ENCODE measurements at regions not wholly inside any gene's neighbourhood (a gene's known extent, or its start where the extent isn't known, plus 50 kb on each side); places are given as distances from the start of the nearest gene placed in this dataset.

DNA sequence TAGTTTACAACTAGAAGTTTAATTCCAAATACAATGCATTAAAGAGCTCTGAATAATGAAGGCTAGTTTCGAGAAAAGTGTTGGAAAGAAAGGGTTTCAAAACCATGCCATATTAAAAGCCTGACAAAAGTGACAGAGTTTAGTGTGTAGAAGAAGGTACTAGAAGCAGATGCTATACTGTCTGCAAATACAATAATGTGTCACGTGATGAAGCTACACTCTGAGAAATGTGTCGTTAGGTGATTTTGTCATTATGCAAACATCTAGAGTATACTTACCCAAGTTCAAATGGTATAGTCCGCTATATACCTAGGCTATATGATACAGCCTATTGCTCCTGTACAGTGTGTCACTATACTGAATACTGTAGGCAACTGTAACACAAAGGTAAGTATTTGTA lies 494.1 kb downstream of the TLE1 start:
- Mint-ChIP-seq H3K36me3 (ENCODE audit: insufficient read depth in 1 of 3, low read depth in 3 of 3) (peaks cover 0 to 7% (median 0%) of the 10 kb centered on the region in 3 experiments; a peak in 2 of 7 replicates), H3K4me3 (no peak overlapping the region), H3K27ac (no peak overlapping the region), H3K27me3 (ENCODE audit: low read depth) (no peaks in the 10 kb centered on the region), H3K4me1 (no peaks in the 10 kb centered on the region), H3K9me3 (peaks cover 7% of the 10 kb centered on the region in 2 experiments; a peak in 4 of 5 replicates)
- Histone ChIP-seq H3K27me3 (ENCODE audit: insufficient read depth, low read length) (no peaks in the 10 kb centered on the region), H4K5ac (ENCODE audit: insufficient read length, low read depth, low read length) (no peak overlapping the region), H2BK20ac (ENCODE audit: low read depth, low read length, poor library complexity, severe bottlenecking) (no peak overlapping the region), H2AK5ac (ENCODE audit: insufficient read length, low read length) (no peak overlapping the region), H3K23me2 (ENCODE audit: insufficient read length, low read depth, low read length, poor library complexity, severe bottlenecking) (no peaks in the 10 kb centered on the region), H3K27ac (ENCODE audit: insufficient read length, low read depth, low read length) (no peak overlapping the region), H3K79me1 (ENCODE audit: insufficient read depth, low read depth, low read length, poor library complexity, severe bottlenecking) (no peaks in the 10 kb centered on the region), H3K4ac (ENCODE audit: low read depth, low read length) (no peak overlapping the region), H2BK5ac (ENCODE audit: insufficient read length, low read length) (no peak overlapping the region), H3K14ac (ENCODE audit: insufficient read depth, low read length) (no peak overlapping the region), H3K56ac (ENCODE audit: insufficient read length, low read depth, low read length) (no peak overlapping the region), H3K9ac (ENCODE audit: extremely low read depth, insufficient read length, low read length) (no peak overlapping the region), H3K9me3 (ENCODE audit: control insufficient read depth, low read depth, low read length) (no peaks in the 10 kb centered on the region), H4K8ac (replicated peaks; ENCODE audit: insufficient read length, low read depth, low read length) (no peak overlapping the region), H2BK12ac (ENCODE audit: insufficient read length, low read depth, low read length) (no peak overlapping the region), H4K20me1 (ENCODE audit: control insufficient read depth, insufficient read depth, insufficient read length) (no peaks in the 10 kb centered on the region), H3K18ac (ENCODE audit: insufficient read length, low read depth, low read length) (no peak overlapping the region), H3K23ac (ENCODE audit: insufficient read length, low read depth, low read length) (no peak overlapping the region), H3K4me2 (ENCODE audit: insufficient read depth, insufficient read length, low read length) (no peak overlapping the region), H2BK15ac (ENCODE audit: low read depth, low read length) (no peak overlapping the region), H2BK120ac (ENCODE audit: low read depth, low read length, poor library complexity, severe bottlenecking) (no peak overlapping the region), H4K91ac (ENCODE audit: insufficient read length, low read depth, low read length) (no peak overlapping the region), H3T11ph (ENCODE audit: low read length) (no peak overlapping the region), H3K79me2 (ENCODE audit: insufficient read depth, low read length) (no peaks in the 10 kb centered on the region), H2AFZ (ENCODE audit: low read length) (no peak overlapping the region), H3K4me1 (ENCODE audit: insufficient read depth, low read length) (no peaks in the 10 kb centered on the region)
- WGBS (ENCODE audit: extremely low coverage, insufficient read length, low lambda C conversion rate), result no CpG with 5 or more reads among the region's 4 CpGs
- TF ChIP-seq, protein P1, sequence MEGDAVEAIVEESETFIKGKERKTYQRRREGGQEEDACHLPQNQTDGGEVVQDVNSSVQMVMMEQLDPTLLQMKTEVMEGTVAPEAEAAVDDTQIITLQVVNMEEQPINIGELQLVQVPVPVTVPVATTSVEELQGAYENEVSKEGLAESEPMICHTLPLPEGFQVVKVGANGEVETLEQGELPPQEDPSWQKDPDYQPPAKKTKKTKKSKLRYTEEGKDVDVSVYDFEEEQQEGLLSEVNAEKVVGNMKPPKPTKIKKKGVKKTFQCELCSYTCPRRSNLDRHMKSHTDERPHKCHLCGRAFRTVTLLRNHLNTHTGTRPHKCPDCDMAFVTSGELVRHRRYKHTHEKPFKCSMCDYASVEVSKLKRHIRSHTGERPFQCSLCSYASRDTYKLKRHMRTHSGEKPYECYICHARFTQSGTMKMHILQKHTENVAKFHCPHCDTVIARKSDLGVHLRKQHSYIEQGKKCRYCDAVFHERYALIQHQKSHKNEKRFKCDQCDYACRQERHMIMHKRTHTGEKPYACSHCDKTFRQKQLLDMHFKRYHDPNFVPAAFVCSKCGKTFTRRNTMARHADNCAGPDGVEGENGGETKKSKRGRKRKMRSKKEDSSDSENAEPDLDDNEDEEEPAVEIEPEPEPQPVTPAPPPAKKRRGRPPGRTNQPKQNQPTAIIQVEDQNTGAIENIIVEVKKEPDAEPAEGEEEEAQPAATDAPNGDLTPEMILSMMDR (conservative IDR thresholded peaks at IDR 0.05), result no peak
- no peak for DNase-seq

Data from H9 (cell line).